WTC11 (cell line): ENCODE measurements at regions not wholly inside any gene's neighbourhood (a gene's known extent, or its start where the extent isn't known, plus 50 kb on each side); places are given as distances from the start of the nearest gene placed in this dataset.

Experiments
- ATF1 ChIP-seq: sonication (generic); formaldehyde crosslinking; IDR thresholded peaks from 2 replicates; pipeline ENCODE4 v1.8.1; 2023; ENCODE audit warnings: mild to moderate bottlenecking, moderate library complexity, missing genetic modification reagents
- CBFB ChIP-seq: sonication (generic); formaldehyde crosslinking; IDR thresholded peaks from 2 replicates; pipeline ENCODE4 v1.8.1; 2022; ENCODE audit warnings: mild to moderate bottlenecking, low read depth, missing genetic modification reagents
- CREB1 ChIP-seq: sonication (generic); formaldehyde crosslinking; IDR thresholded peaks from 2 replicates; pipeline ENCODE4 v1.8.0; 2023; ENCODE audit warnings: mild to moderate bottlenecking, missing genetic modification reagents
- CTCF ChIP-seq: fragments of 200-600 bp; IDR thresholded peaks from 2 replicates; pipeline ENCODE4 v1.8.0; 2022; ENCODE audit warnings: antibody characterized with exemption
- FOXK1 ChIP-seq: sonication (generic); formaldehyde crosslinking; IDR thresholded peaks from 2 replicates; pipeline ENCODE4 v1.8.0; 2022; ENCODE audit warnings: mild to moderate bottlenecking, moderate library complexity, missing genetic modification reagents
- FOXP4 ChIP-seq: sonication (generic); formaldehyde crosslinking; IDR thresholded peaks from 2 replicates; pipeline ENCODE4 v1.8.0; 2022; ENCODE audit warnings: mild to moderate bottlenecking, missing genetic modification reagents
- NFE2L1 ChIP-seq: sonication (generic); formaldehyde crosslinking; IDR thresholded peaks from 2 replicates; pipeline ENCODE4 v1.8.1; 2023; ENCODE audit warnings: missing genetic modification reagents
- NR1H2 ChIP-seq: sonication (generic); formaldehyde crosslinking; IDR thresholded peaks from 2 replicates; pipeline ENCODE4 v1.9.0; 2021; ENCODE audit warnings: mild to moderate bottlenecking, moderate library complexity, missing genetic modification reagents
- NR2C2 ChIP-seq: sonication (generic); formaldehyde crosslinking; IDR thresholded peaks from 2 replicates; pipeline ENCODE4 v1.8.0; 2022; ENCODE audit warnings: mild to moderate bottlenecking, missing genetic modification reagents
- SP1 ChIP-seq: sonication (generic); formaldehyde crosslinking; conservative IDR thresholded peaks from 2 replicates; pipeline ENCODE4 v1.8.1; 2022; ENCODE audit warnings: missing genetic modification reagents
- TEAD4 ChIP-seq: sonication (generic); formaldehyde crosslinking; IDR thresholded peaks from 2 replicates; pipeline ENCODE4 v1.8.0; 2022; ENCODE audit warnings: mild to moderate bottlenecking, missing genetic modification reagents
- ZNF416 ChIP-seq: fragments of 250-450 bp; sonication (Bioruptor Pico); IDR thresholded peaks from 2 replicates; pipeline ENCODE4 v1.9.0; 2021; ENCODE audit warnings: mild to moderate bottlenecking, inconsistent platforms
- ZNF423 ChIP-seq: fragments of 250-450 bp; sonication (Bioruptor Pico); IDR thresholded peaks from 2 replicates; pipeline ENCODE4 v2.1.2; 2022; ENCODE audit warnings: mild to moderate bottlenecking, moderate library complexity

- no peak for TF ChIP-seq NR2C2 (CRISPR knock-in tag)
- TF ChIP-seq CTCF, result no peak
- TF ChIP-seq ATF1 (CRISPR knock-in tag), result no peak
- no peak for TF ChIP-seq TEAD4 (CRISPR knock-in tag)
- no peak for TF ChIP-seq ZNF416
- TF ChIP-seq FOXK1 (CRISPR knock-in tag), result no peak
- no peak for TF ChIP-seq SP1 (CRISPR knock-in tag)
- TF ChIP-seq FOXP4, result no peak
- no peak for TF ChIP-seq CBFB (CRISPR knock-in tag)
- no peak for TF ChIP-seq NFE2L1 (CRISPR knock-in tag)
- TF ChIP-seq CREB1, result no peak
- TF ChIP-seq ZNF423, result no peak
- TF ChIP-seq NR1H2 (CRISPR knock-in tag), result no peak
Measured at GRCh38 chr4:178480881-178481280, 1038.6 kb upstream of the AGA start.
